IPS DF 6.9 (cell line): ENCODE measurements at regions not wholly inside any gene's neighbourhood (a gene's known extent, or its start where the extent isn't known, plus 50 kb on each side); places are given as distances from the start of the nearest gene placed in this dataset.

Source experiments
- DNase-seq: peaks from one replicate; pipeline ENCODE4 v3.0.0-alpha.2; 2013; ENCODE audit warnings: low read depth, low spot score
- H3K27ac ChIP-seq: one replicate; pipeline ENCODE4 v1.5.1; 2013; ENCODE audit warnings: low read length, control low read depth
- H3K27me3 ChIP-seq: 2 replicates; pipeline ENCODE4 v1.6.1; 2013; ENCODE audit warnings: mild to moderate bottlenecking, low read length; ENCODE audit not compliant: control insufficient read depth, insufficient read depth
- H3K36me3 ChIP-seq: 2 replicates; pipeline ENCODE4 v1.6.1; 2013; ENCODE audit warnings: low read length; ENCODE audit not compliant: control insufficient read depth, insufficient read depth
- H3K4me1 ChIP-seq: 2 replicates; pipeline ENCODE4 v1.6.1; 2013; ENCODE audit warnings: low read length; ENCODE audit not compliant: control insufficient read depth, insufficient read depth
- H3K4me3 ChIP-seq: 2 replicates; pipeline ENCODE4 v1.5.1; 2013; ENCODE audit warnings: mild to moderate bottlenecking, low read length
- H3K9me3 ChIP-seq: 2 replicates; pipeline ENCODE4 v1.6.1; 2013; ENCODE audit warnings: low read length, inconsistent platforms; ENCODE audit not compliant: control insufficient read depth, insufficient read depth
- WGBS: extraction: QIAGEN DNeasy Blood & Tissue Kit; methylation state at CpG from one replicate; pipeline ENCODE4 v1.1.7; 2013; ENCODE audit warnings: mixed read lengths, missing lambda C conversion rate; ENCODE audit not compliant: insufficient read length, insufficient coverage; 5-methylcytosine and 5-hydroxymethylcytosine counted together

DNA sequence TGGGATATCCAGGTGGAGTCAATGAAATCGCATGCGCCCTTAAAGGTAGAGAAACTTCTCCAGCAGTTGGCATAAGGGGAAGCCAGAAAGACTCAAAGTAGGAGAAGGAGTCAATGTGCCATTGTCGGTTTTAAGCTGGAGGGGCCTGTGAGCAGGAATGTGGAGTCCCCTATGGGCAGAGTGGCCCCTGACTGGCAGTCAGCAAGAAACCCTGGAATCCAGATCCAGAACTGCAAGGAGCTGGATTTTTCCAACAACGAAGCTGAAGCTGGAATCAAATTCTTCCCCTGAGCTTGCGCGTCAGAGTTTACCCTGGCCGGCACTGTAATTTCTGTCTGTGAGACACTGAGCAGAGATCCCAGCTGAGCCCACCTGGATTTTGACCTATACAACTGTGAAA, 315.0 kb downstream of the DHX35 start:
- no peaks in the 10 kb centered on the region; the same call in 1 of the 2 replicates for H3K27me3 ChIP-seq
- no peaks in the 10 kb centered on the region for H3K9me3 ChIP-seq
- no peak for DNase-seq
- H3K36me3 ChIP-seq: no peaks in the 10 kb centered on the region
- no peak overlapping the region for H3K4me3 ChIP-seq
- WGBS: no CpG with 5 or more reads among the region's 7 CpGs
- H3K4me1 ChIP-seq: no peaks in the 10 kb centered on the region; the same call in 1 of the 2 replicates
- no peak overlapping the region for H3K27ac ChIP-seq

DNA sequence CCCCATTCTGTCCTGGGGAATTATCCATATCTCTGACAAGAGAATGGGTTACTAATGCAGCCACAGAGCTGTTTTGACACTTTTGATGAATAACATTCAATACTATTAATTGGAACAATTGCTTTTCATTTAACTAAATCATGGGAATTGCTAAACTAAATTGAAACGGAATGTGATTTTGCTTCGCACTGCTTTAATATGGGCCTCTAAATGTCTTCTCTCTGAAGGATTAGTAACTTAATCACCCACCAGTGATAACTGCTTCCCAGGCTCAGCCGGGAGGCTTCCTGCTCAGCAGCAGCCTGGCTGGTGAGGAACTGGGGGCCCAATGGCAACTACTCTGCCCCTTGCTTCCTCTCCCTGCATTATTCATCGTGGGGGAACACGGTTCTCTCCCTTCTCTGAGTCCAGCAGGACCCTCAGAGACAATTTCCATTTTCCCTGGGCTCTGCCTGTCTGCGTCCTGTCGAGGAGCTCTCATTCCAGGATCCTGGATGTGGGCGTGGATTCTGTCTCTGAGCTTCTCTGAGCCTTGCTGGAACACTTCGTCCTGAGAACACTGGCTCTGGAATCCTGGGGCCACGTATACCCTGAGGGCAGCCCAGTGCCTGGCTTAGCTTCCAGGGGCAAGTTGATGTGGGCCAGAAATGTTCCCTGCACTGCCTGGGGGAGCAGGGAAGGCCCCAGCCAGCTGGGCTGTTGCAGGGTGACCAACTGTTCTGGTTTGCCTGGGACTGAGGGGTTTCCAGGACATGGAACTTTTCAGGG, 308.9 kb downstream of the DHX35 start:
- WGBS: no CpG with 5 or more reads among the region's 10 CpGs
- Histone ChIP-seq H3K4me1 (0 out of 2 replicates have a peak, but pooled peaks cover 2% of the 10 kb centered on the region), H3K9me3 (no peaks in the 10 kb centered on the region), H3K27me3 (no peaks in the 10 kb centered on the region), H3K4me3 (no peak overlapping the region), H3K27ac (no peak overlapping the region), H3K36me3 (no peaks in the 10 kb centered on the region)
- DNase-seq: no peak

DNA sequence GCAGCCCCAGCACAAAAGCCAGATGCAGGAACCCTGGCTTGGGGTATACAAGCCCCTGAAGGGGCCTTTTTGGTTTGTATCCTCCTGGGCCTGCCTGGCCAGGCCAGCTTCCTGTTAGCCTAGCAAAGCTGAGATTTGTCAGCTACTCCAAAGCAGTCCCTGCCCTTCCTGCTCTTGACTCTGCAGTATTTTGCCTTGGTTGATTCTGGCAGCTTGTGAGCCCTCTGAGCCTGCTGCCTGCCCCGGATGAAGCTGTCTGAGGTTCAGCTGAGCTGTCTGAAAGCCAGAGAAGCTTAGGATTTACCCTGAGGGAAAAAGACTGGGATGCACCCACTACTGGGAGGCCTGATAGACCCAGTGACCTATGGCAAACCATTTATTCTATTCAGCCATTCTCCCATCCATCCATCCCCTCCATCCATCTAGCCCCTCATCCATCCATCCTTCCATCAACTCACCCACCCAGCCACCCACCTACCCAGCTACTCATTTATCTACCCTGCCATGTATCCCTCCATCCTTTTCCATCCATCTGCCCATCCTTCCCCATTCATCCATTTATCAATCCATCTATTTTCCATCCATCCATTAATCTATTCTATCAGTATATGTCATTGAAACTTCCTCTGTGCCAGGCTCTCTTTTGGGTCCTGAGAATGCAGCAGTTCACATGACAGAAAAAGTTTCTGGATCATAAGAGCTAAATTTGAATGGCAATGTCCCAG, 307.5 kb downstream of the DHX35 start:
- H3K9me3 ChIP-seq: no peaks in the 10 kb centered on the region
- no peak overlapping the region for H3K4me3 ChIP-seq
- no peak overlapping the region for H3K27ac ChIP-seq
- WGBS: no CpG with 5 or more reads among the region's 1 CpG
- H3K36me3 ChIP-seq: no peaks in the 10 kb centered on the region
- 0 out of 2 replicates have a peak, but pooled peaks cover 2% of the 10 kb centered on the region for H3K4me1 ChIP-seq
- no peaks in the 10 kb centered on the region for H3K27me3 ChIP-seq
- no peak for DNase-seq

DNA sequence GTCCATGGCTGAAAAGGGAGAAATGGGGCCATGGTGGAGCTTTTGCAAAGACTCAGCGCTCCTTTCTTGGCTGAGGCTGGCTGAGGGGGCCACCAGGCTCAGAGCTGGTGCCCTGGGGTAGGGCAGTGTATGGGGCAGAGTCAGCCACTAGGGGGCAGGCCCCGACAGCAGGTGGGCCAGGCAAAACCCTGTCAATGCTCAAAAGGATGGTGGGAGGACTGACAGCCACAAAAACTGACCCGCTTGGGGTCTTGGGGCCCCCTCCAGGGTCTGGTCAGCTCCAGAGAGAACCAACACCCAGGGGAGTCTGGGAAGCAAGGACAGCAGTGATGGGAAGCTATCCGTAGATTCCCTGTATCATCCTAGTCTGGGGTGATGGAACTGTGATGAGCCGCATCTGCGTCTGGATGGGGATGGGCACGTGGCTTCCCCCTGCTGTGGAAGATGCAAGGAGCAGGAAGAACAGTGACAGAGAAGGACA, 306.9 kb downstream of the DHX35 start:
- 0 out of 2 replicates have a peak, but pooled peaks cover 2% of the 10 kb centered on the region for H3K4me1 ChIP-seq
- DNase-seq: no peak

DNA sequence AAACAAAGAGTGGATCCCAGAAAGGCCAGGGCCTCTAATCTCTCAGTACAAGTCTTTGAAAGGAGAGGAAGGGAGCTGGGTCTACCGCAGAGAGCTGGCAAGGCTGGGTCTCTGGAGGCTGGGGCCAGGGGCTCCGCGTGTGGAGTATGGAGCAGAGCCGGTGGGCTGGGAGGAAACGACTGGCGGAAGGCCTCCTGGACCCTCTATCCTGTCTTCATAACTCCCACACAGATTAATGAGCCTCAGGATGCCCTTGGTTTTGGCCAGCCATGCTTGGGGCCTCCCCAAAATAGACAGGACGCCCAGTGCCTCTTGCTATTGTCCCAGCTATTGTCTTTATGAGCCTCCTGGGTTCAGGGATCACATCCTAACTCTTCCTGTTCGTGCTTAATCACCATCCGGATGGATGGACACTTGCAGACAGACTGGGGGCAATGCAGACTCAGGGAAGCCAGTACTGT, 306.4 kb downstream of the DHX35 start:
- WGBS: no CpG with 5 or more reads among the region's 9 CpGs
- Histone ChIP-seq H3K4me1 (0 out of 2 replicates have a peak, but pooled peaks cover 2% of the 10 kb centered on the region), H3K36me3 (no peaks in the 10 kb centered on the region), H3K9me3 (no peaks in the 10 kb centered on the region), H3K4me3 (no peak overlapping the region), H3K27me3 (no peaks in the 10 kb centered on the region), H3K27ac (no peak overlapping the region)
- DNase-seq: no peak

More for the DNA sequence above, 306.9 kb downstream of the DHX35 start:
- no peaks in the 10 kb centered on the region for H3K9me3 ChIP-seq
- no peak overlapping the region for H3K27ac ChIP-seq
- no CpG with 5 or more reads among the region's 7 CpGs for WGBS
- H3K4me3 ChIP-seq: no peak overlapping the region
- H3K27me3 ChIP-seq: no peaks in the 10 kb centered on the region
- no peaks in the 10 kb centered on the region for H3K36me3 ChIP-seq

DNA sequence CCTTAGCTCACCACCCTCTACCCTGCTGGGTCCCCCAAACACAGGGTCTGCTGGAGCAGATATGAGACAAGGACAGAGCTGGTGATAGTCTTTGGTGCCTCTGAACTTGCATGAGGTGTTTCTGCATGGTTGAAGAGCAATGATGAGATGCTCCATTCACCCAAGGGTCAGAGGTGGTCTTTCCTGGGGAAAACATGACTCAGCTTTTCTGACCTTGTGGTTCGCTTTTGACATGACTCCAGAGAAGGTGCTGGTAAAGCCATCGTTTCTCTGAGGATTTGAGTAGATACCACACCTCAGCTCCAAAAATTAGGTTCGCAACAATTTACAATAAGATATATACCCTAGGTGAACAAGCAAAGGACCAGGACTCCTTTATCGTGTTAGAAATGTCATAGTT, 304.8 kb downstream of the DHX35 start:
- no peak for DNase-seq
- Histone ChIP-seq H3K4me1 (0 out of 2 replicates have a peak, but pooled peaks cover 2% of the 10 kb centered on the region), H3K4me3 (no peak overlapping the region), H3K27me3 (no peaks in the 10 kb centered on the region), H3K27ac (no peak overlapping the region), H3K9me3 (no peaks in the 10 kb centered on the region), H3K36me3 (no peaks in the 10 kb centered on the region)
- WGBS: no CpG with 5 or more reads among the region's 4 CpGs

DNA sequence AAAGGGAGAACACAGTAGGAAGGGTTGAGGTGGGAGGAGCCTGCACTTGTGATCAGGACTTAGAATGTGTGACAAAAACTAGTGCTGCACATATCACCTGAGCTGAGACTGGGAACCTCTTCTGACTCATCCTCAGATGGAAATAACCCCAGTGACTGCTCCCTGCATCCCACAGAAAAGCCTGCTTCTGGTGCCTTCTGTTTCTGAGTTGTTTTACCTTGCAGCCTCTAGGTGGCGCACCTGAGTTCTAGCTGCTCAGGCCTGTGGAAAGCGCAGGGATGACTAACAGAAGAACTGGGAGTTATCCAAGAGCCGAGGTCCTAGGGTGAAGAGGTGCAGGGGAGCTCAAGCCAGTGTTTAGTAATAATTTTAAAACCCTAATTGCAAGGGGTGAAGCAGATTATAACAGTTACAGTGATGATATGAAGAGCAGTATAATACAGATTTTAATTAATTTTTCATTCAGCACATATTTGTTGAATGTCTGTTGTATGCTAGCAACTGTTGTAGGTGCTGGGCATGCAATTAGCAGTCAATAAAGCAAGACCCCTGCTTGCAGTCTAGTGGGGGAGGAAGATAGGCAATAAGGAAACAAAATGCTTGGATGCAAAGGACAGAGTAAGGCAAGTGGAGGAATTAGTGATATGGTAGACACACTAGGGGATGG, 302.5 kb downstream of the DHX35 start:
- DNase-seq: peak; percentile 67

DNA sequence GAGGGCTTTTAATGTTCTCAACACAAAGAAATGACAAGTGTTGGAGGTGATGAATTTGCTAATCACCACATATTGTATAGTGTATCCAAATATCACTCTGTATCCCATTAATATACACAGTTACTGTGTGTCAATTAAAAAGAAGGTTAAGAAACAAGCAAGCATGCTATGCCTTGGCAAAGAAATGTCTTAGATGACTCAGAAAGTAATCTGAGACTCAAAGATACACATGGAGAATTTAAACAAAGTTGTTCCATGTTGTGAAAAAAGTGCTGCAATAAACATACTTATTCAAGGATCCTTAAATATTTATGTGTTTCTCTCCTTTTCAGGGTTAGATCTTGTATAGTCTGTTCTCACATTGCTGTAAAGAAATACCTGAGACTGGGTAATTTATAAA, 300.9 kb downstream of the DHX35 start:
- H3K36me3 ChIP-seq: no peaks in the 10 kb centered on the region
- DNase-seq: no peak

More for the DNA sequence above, 302.5 kb downstream of the DHX35 start:
- no peak overlapping the region for H3K27ac ChIP-seq
- H3K9me3 ChIP-seq: no peaks in the 10 kb centered on the region
- WGBS: no CpG with 5 or more reads among the region's 3 CpGs
- H3K27me3 ChIP-seq: no peaks in the 10 kb centered on the region
- H3K4me1 ChIP-seq: 0 out of 2 replicates have a peak, but pooled peaks cover 1% of the 10 kb centered on the region
- H3K36me3 ChIP-seq: no peaks in the 10 kb centered on the region
- no peak overlapping the region for H3K4me3 ChIP-seq

DNA sequence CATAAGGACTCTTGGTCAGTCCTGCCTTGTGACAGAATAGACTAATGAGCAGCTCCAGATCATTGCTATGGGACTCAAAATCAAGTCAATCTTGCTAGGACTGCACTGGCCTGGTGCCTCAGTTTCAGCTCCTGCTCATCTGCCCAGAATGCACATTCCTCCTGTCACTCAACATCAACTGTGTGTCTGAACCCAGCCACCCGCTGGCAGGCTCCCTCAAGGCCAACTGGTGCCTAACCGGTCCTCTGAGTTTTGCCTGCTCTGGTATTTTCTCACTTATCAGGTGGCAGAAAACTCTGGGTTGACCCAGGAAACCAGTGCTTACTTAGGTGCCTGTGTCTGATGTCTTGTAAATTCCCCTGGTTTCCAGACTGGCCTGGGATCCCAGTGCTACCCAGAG, 297.7 kb downstream of the DHX35 start:
- WGBS: no CpG with 5 or more reads among the region's 2 CpGs
- no peak for DNase-seq
- Histone ChIP-seq H3K4me3 (no peak overlapping the region), H3K36me3 (no peaks in the 10 kb centered on the region), H3K27me3 (no peaks in the 10 kb centered on the region), H3K27ac (no peak overlapping the region), H3K4me1 (no peaks in the 10 kb centered on the region), H3K9me3 (no peaks in the 10 kb centered on the region)

More for the DNA sequence above, 300.9 kb downstream of the DHX35 start:
- H3K4me3 ChIP-seq: no peak overlapping the region
- no peaks in the 10 kb centered on the region for H3K4me1 ChIP-seq
- H3K9me3 ChIP-seq: no peaks in the 10 kb centered on the region
- no peaks in the 10 kb centered on the region for H3K27me3 ChIP-seq
- H3K27ac ChIP-seq: no peak overlapping the region
